B cell (primary cell): ENCODE measurements at regions not wholly inside any gene's neighbourhood (a gene's known extent, or its start where the extent isn't known, plus 50 kb on each side); places are given as distances from the start of the nearest gene placed in this dataset.

Experiments
- ATAC-seq: fragments of 200-7000 bp; cut with Tn5 transposase; one replicate; pipeline ENCODE4 v1.10.0; 2021; ENCODE audit warnings: low read depth, mild to moderate bottlenecking, moderate number of reproducible peaks, moderate library complexity
- CTCF ChIA-PET: fragments of 350-600 bp; sonication (Branson Sonifier 250); formaldehyde crosslinking; loops from one replicate; lab custom pipeline; 2021; ENCODE audit warnings: antibody characterized with exemption, inconsistent platforms; lab: Charles Lee
- POLR2A ChIA-PET: fragments of 350-600 bp; sonication (Branson Sonifier 250); formaldehyde crosslinking; loops from one replicate; lab custom pipeline; 2021; ENCODE audit warnings: antibody characterized with exemption; lab: Charles Lee
- DNase-seq: peaks from one replicate; pipeline ENCODE4 v3.0.0; 2013
- H2AFZ ChIP-seq: 2 replicates; pipeline ENCODE4 v1.6.1; 2012; ENCODE audit warnings: mild to moderate bottlenecking, low read depth, low read length; ENCODE audit not compliant: insufficient read depth, poor library complexity, severe bottlenecking
- H3K27ac ChIP-seq, 2 donors: 1 replicate in 1 of 2; 2 replicates in 1 of 2; pipeline ENCODE4 v1.5.1; 2012 to 2013; ENCODE audit warnings: low read length in 2 of 2, mild to moderate bottlenecking in 2 of 2, moderate library complexity in 1 of 2
- H3K27me3 ChIP-seq, 4 experiments: fragments of 200-600 bp in 1 of 4; sonication (generic) in 1 of 4; replicated peaks in 1 of 4; 1 replicate in 2 of 4; 2 replicates in 2 of 4; pipeline versions ENCODE4 v1.6.1 to v1.7.0; 2013 to 2016; ENCODE audit warnings: low read length in 3 of 4, mild to moderate bottlenecking in 2 of 4, mixed read lengths in 1 of 4, moderate library complexity in 1 of 4; ENCODE audit not compliant: insufficient read depth in 4 of 4, control insufficient read depth in 3 of 4; ENCODE audit errors: control extremely low read depth in 1 of 4
- H3K36me3 ChIP-seq, 2 experiments: replicated peaks in 1 of 2; 1 replicate in 1 of 2; 2 replicates in 1 of 2; pipeline versions ENCODE4 v1.6.1 to v1.7.1; 2013; ENCODE audit warnings: low read length in 1 of 2; ENCODE audit not compliant: insufficient read depth in 2 of 2, control insufficient read depth in 1 of 2; ENCODE audit errors: control extremely low read depth in 1 of 2, extremely low read depth in 1 of 2
- H3K4me1 ChIP-seq, 2 donors: fragments of 200-600 bp in 1 of 2; sonication (generic) in 1 of 2; 1 replicate in 1 of 2; 2 replicates in 1 of 2; pipeline versions ENCODE4 v1.5.1 to v1.6.1; 2013 to 2017; ENCODE audit warnings: low read length in 2 of 2; ENCODE audit not compliant: control insufficient read depth in 2 of 2, insufficient read depth in 2 of 2
- H3K4me2 ChIP-seq: replicated peaks from 2 replicates; pipeline ENCODE3; 2012; ENCODE audit warnings: mild to moderate bottlenecking, low read depth, low read length; ENCODE audit not compliant: poor library complexity, severe bottlenecking
- H3K4me3 ChIP-seq, 5 experiments: fragments of 200-600 bp in 1 of 5; sonication (generic) in 1 of 5; 1 replicate in 3 of 5; 2 replicates in 2 of 5; pipeline versions ENCODE4 v1.5.1 to v1.7.0; 2011 to 2016; ENCODE audit warnings: low read length in 4 of 5, mild to moderate bottlenecking in 4 of 5, low read depth in 2 of 5, control low read depth in 1 of 5, moderate library complexity in 1 of 5; ENCODE audit not compliant: insufficient read depth in 1 of 5; ENCODE audit errors: control extremely low read depth in 1 of 5, extremely low read depth in 1 of 5
- H3K79me2 ChIP-seq: fragments of 200-600 bp; sonication (generic); one replicate; pipeline ENCODE4 v1.6.0; 2016; ENCODE audit warnings: low read length; ENCODE audit not compliant: control insufficient read depth, insufficient read depth
- H3K9ac ChIP-seq: fragments of 200-600 bp; sonication (generic); 2 replicates; pipeline ENCODE4 v1.6.1; 2017; ENCODE audit warnings: mild to moderate bottlenecking, low read length, moderate library complexity
- H3K9me3 ChIP-seq, 3 donors: one replicate each; pipeline versions ENCODE4 v1.6.1 to v1.7.1; 2013; ENCODE audit warnings: low read length in 2 of 3; ENCODE audit not compliant: control insufficient read depth in 2 of 3, insufficient read depth in 1 of 3; ENCODE audit errors: control extremely low read depth in 1 of 3
- H4K20me1 ChIP-seq: 2 replicates; pipeline ENCODE4 v1.6.0; 2012; ENCODE audit warnings: mild to moderate bottlenecking, low read length; ENCODE audit not compliant: insufficient read depth, control insufficient read depth, poor library complexity, severe bottlenecking
- H3K27ac Mint-ChIP-seq: one replicate; pipeline ENCODE4 v1.8.0; 2021; ENCODE audit warnings: mixed read lengths
- H3K27me3 Mint-ChIP-seq: one replicate; pipeline ENCODE4 v1.8.0; 2021; ENCODE audit warnings: mixed read lengths
- H3K4me1 Mint-ChIP-seq: one replicate; pipeline ENCODE4 v1.8.0; 2021; ENCODE audit warnings: mixed read lengths
- H3K4me3 Mint-ChIP-seq: one replicate; pipeline ENCODE4 v1.8.0; 2021; ENCODE audit warnings: mixed read lengths
- H3K9me3 Mint-ChIP-seq: one replicate; pipeline ENCODE4 v1.8.0; 2022; ENCODE audit warnings: mixed read lengths; ENCODE audit not compliant: insufficient read depth
- EZH2 ChIP-seq: IDR thresholded peaks from 2 replicates; pipeline ENCODE4 v1.6.1; 2012; ENCODE audit warnings: borderline replicate concordance, low read depth, mild to moderate bottlenecking, moderate library complexity, low read length; ENCODE audit not compliant: insufficient read depth, poor library complexity, severe bottlenecking
- WGBS: methylation state at CpG from one replicate; pipeline ENCODE4 v1.1.5; 2013; ENCODE audit warnings: missing lambda C conversion rate; ENCODE audit not compliant: insufficient coverage; 5-methylcytosine and 5-hydroxymethylcytosine counted together
- intact Hi-C: fragments of 100-400 bp; cut with micrococcal nuclease; formaldehyde crosslinking; loops from one replicate; pipeline ENCODE4 v1.10.0; 2022
- TF ChIP-seq, protein P1 (sequence below): fragments of 200-600 bp; IDR thresholded peaks from one replicate; pipeline ENCODE4 v1.8.0; 2022; ENCODE audit warnings: antibody characterized with exemption, mild to moderate bottlenecking

DNA sequence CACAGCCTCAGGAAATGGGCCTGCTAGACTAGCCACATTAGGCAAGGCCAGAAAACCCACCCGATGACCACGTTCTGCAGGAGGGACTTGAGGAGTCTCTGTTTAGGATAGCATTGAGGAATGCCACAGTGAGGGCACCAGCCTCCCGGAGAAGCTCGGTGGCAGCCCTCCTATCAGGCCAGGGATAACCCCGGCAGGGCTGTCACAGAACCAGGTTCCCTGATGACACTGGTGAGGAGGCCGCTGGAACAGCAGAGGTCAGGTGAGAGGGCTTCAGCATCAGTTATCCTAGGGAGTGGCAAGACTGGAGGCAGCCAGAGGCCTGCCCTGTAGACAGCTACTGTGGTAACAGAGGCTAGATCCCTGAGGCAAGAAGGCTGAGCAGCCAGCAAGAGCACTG, 157.6 kb downstream of the MYLK4 start:
- TF ChIP-seq EZH2: no peak
- TF ChIP-seq, protein P1, sequence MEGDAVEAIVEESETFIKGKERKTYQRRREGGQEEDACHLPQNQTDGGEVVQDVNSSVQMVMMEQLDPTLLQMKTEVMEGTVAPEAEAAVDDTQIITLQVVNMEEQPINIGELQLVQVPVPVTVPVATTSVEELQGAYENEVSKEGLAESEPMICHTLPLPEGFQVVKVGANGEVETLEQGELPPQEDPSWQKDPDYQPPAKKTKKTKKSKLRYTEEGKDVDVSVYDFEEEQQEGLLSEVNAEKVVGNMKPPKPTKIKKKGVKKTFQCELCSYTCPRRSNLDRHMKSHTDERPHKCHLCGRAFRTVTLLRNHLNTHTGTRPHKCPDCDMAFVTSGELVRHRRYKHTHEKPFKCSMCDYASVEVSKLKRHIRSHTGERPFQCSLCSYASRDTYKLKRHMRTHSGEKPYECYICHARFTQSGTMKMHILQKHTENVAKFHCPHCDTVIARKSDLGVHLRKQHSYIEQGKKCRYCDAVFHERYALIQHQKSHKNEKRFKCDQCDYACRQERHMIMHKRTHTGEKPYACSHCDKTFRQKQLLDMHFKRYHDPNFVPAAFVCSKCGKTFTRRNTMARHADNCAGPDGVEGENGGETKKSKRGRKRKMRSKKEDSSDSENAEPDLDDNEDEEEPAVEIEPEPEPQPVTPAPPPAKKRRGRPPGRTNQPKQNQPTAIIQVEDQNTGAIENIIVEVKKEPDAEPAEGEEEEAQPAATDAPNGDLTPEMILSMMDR: no peak
- Histone ChIP-seq H3K4me1 (no peaks in the 10 kb centered on the region), H3K79me2 (no peaks in the 10 kb centered on the region), H3K27ac (no peak overlapping the region), H3K9me3 (peaks cover 0 to 10% (median 0%) of the 10 kb centered on the region in 3 donors), H3K4me2 (no peak overlapping the region), H3K27me3 (peaks cover 0 to 4% (median under 1%) of the 10 kb centered on the region in 4 experiments), H4K20me1 (no peaks in the 10 kb centered on the region), H2AFZ (no peak overlapping the region), H3K36me3 (no peaks in the 10 kb centered on the region), H3K4me3 (no peak overlapping the region), H3K9ac (no peak overlapping the region)
- Mint-ChIP-seq H3K9me3 (no peaks in the 10 kb centered on the region), H3K27me3 (peaks cover 37% of the 10 kb centered on the region), H3K4me3 (no peak overlapping the region), H3K4me1 (no peaks in the 10 kb centered on the region), H3K27ac (no peak overlapping the region)
- ATAC-seq (no peak), DNase-seq (no peak)
- intact Hi-C loops: no loop called here
- ChIA-PET POLR2A (no interaction called here), CTCF (no interaction called here)
- 95% methylated on average over 6 of the region's 6 CpGs for WGBS

DNA sequence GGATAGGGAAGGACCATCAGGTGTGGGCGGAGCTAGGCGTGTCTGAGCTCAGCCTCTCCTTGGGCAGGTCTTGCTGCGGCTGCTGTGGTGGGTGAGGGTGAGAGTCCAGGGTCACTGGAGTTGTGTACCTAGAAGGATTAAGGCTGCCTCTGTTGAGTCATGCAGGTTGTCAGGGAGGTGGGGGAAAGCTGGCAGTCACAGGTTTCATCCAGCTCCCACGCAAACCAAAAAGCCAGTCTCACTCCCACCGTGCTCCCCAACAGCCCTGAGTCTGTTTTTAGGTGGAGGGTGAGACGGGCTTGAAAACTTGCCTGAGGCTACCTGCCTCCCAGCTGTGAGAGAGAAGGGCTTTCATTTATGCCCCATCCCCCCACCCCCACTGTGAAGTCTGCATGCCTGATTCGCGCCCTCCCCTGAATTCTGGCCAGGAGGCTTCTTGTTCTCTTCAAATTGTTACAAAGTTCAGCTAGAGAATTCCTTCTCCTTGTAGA, 161.5 kb downstream of the MYLK4 start:
- H3K79me2 ChIP-seq: no peaks in the 10 kb centered on the region
- H3K4me2 ChIP-seq: no peak overlapping the region
- no peaks in the 10 kb centered on the region for H3K4me1 ChIP-seq
- no peak overlapping the region for H2AFZ ChIP-seq
- 100% methylated on average over 3 of the region's 8 CpGs for whole genome bisulfite sequencing
- H3K9ac ChIP-seq: no peak overlapping the region
- no peak for DNase-seq
- peaks cover 28% of the 10 kb centered on the region for H3K27me3 Mint-ChIP-seq
- no peak for ATAC-seq
- no peaks in the 10 kb centered on the region for H4K20me1 ChIP-seq
- ChIA-PET CTCF (interaction anchor here (0.7 kb wide), 1 partner anchor 343 kb away, joined by 3 read pairs; no protein-coding TSS in a partner anchor), POLR2A (no interaction called here)
- no peak overlapping the region for H3K4me3 Mint-ChIP-seq
- no peak overlapping the region for H3K4me3 ChIP-seq
- no peaks in the 10 kb centered on the region for H3K9me3 Mint-ChIP-seq
- no peaks in the 10 kb centered on the region for H3K4me1 Mint-ChIP-seq
- no peak overlapping the region for H3K27ac Mint-ChIP-seq
- TF ChIP-seq, protein P1: no peak
- TF ChIP-seq EZH2: no peak
- H3K36me3 ChIP-seq: no peaks in the 10 kb centered on the region
- H3K27ac ChIP-seq: no peak overlapping the region
- peaks cover 0 to 10% (median 0%) of the 10 kb centered on the region in 3 donors for H3K9me3 ChIP-seq
- intact Hi-C loops: no loop called here
- H3K27me3 ChIP-seq: peaks cover 0 to 4% (median under 1%) of the 10 kb centered on the region in 4 experiments
